ENCODE measurements at regions not wholly inside any gene's neighbourhood (a gene's known extent, or its start where the extent isn't known, plus 50 kb on each side); places are given as distances from the start of the nearest gene placed in this dataset.

GRCh38 chr4:4772534-4772933 is 86.9 kb upstream of the MSX1 start:
- no peak for DNase-seq (ENCODE audit: low spot score)

- no peak for DNase-seq (ENCODE audit: low spot score)
These were observed 88.3 kb upstream of the MSX1 start for GRCh38 chr4:4771160-4771559.

GRCh38 chr4:4770610-4771009 is 88.9 kb upstream of the MSX1 start:
- no peak for DNase-seq (ENCODE audit: low spot score)

GRCh38 chr4:4766564-4766963 is 92.9 kb upstream of the MSX1 start:
- DNase-seq (ENCODE audit: low spot score) = no peak

- DNase-seq (ENCODE audit: low spot score) = no peak
These were observed 93.7 kb upstream of the MSX1 start for GRCh38 chr4:4765811-4766210.

GRCh38 chr4:4764558-4764905 is 94.9 kb upstream of the MSX1 start:
- DNase-seq (ENCODE audit: low spot score) = no peak

- no peak for DNase-seq (ENCODE audit: low spot score)
These were observed 95.5 kb upstream of the MSX1 start for GRCh38 chr4:4763822-4764557.

GRCh38 chr4:4762909-4763821 is 96.3 kb upstream of the MSX1 start:
- DNase-seq (ENCODE audit: low spot score) = no peak

GRCh38 chr4:4762300-4762699 is 97.2 kb upstream of the MSX1 start:
- no peak for DNase-seq (ENCODE audit: low spot score)

GRCh38 chr4:4761128-4761982 is 98.1 kb upstream of the MSX1 start:
- no peak for DNase-seq (ENCODE audit: low spot score)

- DNase-seq (ENCODE audit: low spot score) = no peak
These were observed 99.6 kb upstream of the MSX1 start for GRCh38 chr4:4759883-4760282.

- DNase-seq (ENCODE audit: low spot score) = no peak
These were observed 100.2 kb upstream of the MSX1 start for GRCh38 chr4:4759232-4759631.

- no peak for DNase-seq (ENCODE audit: low spot score)
These were observed 100.8 kb upstream of the MSX1 start for GRCh38 chr4:4758681-4759080.

GRCh38 chr4:4755306-4755705 is 104.2 kb upstream of the MSX1 start:
- DNase-seq (ENCODE audit: low spot score) = no peak

GRCh38 chr4:4754641-4755040 is 104.8 kb upstream of the MSX1 start:
- DNase-seq (ENCODE audit: low spot score) = no peak

GRCh38 chr4:4753643-4754042 is 105.8 kb upstream of the MSX1 start:
- no peak for DNase-seq (ENCODE audit: low spot score)

- no peak for DNase-seq (ENCODE audit: low spot score)
These were observed 106.7 kb upstream of the MSX1 start for GRCh38 chr4:4752576-4753401.

GRCh38 chr4:4752025-4752424 is 107.4 kb upstream of the MSX1 start:
- no peak for DNase-seq (ENCODE audit: low spot score)

- DNase-seq (ENCODE audit: low spot score) = no peak
These were observed 109.3 kb upstream of the MSX1 start for GRCh38 chr4:4750187-4750586.

- DNase-seq (ENCODE audit: low spot score) = no peak
These were observed 110.3 kb upstream of the MSX1 start for GRCh38 chr4:4749137-4749536.

GRCh38 chr4:4746444-4746843 is 113.0 kb upstream of the MSX1 start:
- no peak for DNase-seq (ENCODE audit: low spot score)

- no peak for DNase-seq (ENCODE audit: low spot score)
These were observed 119.4 kb upstream of the MSX1 start for GRCh38 chr4:4740071-4740470.

Data from hematopoietic multipotent progenitor cell treated with erythropoietin and hydrocortisone succinate and interleukin-3 and kit ligand, for 17 days (in vitro differentiated cells).